DMS153 treated with DMSO at 0.1 percent for 48 hours (cell line): ENCODE measurements at regions not wholly inside any gene's neighbourhood (a gene's known extent, or its start where the extent isn't known, plus 50 kb on each side); places are given as distances from the start of the nearest gene placed in this dataset.
A peak's percentile ranks its signal among the peaks of the same experiment; 100 is the strongest.
"Not testable (repeated sequence)": the region's sequence is repeated elsewhere in the genome, so short reads cannot be mapped to it uniquely, and the experiment has no call there.

Source experiments
- DNase-seq: peaks from one replicate; lab custom pipeline; 2025; ENCODE audit not compliant: unreplicated experiment; lab: John Stamatoyannopoulos, UW

DNA sequence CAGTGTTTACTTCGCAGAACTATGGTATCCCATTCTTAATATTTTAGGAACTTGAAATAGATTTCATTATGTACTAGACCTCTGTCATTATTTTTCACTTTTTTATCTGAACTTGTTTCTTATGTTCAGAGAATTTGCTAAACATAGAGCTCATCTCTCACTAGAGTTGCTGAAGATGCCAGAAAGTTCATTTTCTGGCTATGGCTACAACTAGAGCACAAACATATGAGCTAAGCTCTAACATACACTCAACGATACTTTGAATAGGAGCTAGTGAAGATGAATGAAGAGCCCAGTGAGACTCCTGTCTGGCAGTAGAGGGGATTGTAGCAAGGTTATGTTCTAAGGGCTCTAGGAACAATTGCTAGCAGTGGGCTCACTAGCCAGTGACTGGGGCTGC, 582.2 kb downstream of the KIF4B start:
- no peak for DNase-seq

- DNase-seq = no peak
Observed at GRCh38 chr5:155598552-155598951, 585.0 kb downstream of the KIF4B start.

- peak; percentile 36 for DNase-seq
Observed at GRCh38 chr5:155605920-155606319, 592.4 kb downstream of the KIF4B start.

- no peak for DNase-seq
Observed at GRCh38 chr5:155616779-155617392, 603.3 kb downstream of the KIF4B start.

GRCh38 chr5:155619688-155620087, 606.1 kb downstream of the KIF4B start:
- DNase-seq = no peak

GRCh38 chr5:155620821-155621410, 607.4 kb downstream of the KIF4B start:
- no peak for DNase-seq

GRCh38 chr5:155624597-155625241, 611.2 kb downstream of the KIF4B start:
- DNase-seq = no peak

GRCh38 chr5:155625315-155625714, 611.8 kb downstream of the KIF4B start:
- no peak for DNase-seq

- DNase-seq = no peak
Observed at GRCh38 chr5:155625897-155626543, 612.5 kb downstream of the KIF4B start.

DNA sequence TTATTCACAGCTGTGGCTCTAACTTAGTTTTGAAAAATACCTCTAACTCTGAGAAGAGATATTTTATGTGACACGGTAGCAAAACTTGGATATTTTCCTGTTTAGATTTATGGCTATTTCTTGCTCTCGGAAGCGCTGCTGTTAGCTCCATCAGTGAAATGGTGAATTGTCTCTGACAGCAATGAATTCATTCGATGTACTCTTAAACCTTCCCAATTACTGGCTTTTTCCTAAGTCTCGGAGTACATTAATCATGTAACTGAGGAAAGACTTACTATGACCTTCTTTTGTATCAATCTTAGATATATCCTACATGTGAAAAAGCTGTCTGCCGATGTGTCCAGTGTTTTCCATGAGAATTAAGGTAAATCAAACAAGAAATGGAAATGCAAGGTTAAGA, 613.0 kb downstream of the KIF4B start:
- DNase-seq = no peak

DNA sequence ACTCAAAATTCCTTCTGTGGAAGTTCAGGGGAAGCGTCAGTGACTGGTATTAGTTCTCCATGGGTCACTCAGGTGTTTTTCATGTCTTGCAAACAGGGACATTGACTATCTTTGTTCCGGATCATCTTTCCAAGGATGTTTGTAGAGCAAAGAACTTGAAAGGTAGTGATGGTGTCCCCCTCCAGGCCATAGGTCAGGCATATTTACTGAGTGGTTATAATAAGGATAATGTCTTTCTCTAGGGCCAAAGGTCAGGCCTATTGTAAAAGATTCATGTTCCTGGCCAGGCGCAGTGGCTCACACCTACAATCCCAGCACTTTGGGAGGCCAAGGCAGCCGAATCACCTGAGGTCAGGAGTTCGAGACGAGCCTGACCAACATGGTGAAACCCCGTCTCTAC, 614.8 kb downstream of the KIF4B start:
- no peak for DNase-seq

DNA sequence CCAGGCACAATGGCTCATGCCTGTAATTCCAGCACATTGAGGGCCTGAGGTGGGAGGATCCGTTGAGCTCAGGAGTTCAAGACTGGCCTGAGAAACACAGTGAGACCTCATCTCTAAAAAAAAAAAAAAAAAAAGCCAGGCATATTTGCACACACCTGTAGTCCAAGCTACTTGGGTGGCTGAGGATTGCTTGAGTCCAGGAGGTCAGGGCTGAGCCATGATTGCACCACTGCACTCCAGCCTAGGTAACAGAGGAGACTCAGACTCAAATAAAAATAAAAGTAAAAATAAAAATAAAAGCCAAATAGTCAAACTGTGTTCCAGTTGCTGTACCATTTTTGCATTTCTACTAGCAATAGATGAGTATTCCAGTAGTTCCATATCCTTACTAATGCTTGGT, 616.0 kb downstream of the KIF4B start:
- DNase-seq = no peak

DNA sequence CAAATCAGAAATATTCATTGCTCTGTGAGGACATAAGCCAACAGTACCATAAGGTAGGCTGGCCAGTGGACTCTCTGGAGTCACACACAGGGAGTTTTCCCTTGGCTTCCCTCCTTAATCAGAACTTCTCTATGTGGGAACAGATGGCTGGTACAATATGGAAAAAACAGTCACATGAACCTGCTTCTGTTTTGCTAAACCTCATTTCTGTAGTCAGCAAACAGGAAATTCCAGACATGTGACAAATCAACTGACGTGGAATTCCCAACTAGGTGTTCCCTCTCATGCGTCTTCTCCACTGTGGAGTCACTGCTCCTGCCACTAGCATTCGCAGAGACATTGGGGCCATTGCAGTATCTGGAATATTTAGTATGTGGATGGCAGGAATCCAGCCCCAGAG, 617.6 kb downstream of the KIF4B start:
- DNase-seq = no peak

DNA sequence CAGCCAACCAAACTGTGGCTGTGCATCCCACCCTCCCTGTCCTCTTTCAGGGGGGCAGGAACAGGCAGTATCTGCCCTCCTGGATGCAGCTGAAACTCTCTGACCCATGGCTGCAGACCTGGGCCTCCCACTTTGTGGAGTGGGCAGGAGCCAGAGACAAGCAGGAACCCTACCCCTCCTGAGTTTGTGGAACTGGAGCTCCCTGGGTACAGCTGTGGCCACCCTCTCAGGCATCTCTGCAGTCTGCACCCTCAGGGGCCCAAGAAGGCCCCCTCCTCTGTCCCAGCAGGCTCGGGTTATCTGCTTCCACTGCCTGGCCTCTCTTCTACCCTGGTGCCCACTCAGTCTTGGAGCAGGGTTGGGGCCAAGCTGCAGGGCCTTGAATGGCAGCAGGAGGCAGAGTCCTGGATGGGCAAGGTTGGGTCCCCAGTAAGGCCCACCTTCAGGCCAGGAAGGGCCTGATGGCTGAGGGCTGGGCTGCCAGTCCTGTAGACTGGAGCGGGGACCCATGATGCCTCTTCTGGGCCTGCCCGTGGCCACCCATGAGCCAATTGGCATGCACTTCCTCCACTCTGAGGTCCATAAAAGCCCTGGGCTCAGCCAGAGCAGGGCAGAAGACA, 619.9 kb downstream of the KIF4B start:
- DNase-seq = no peak

GRCh38 chr5:155649666-155650065, 636.1 kb downstream of the KIF4B start:
- no peak for DNase-seq

GRCh38 chr5:155655569-155655968, 642.0 kb downstream of the KIF4B start:
- no peak for DNase-seq

GRCh38 chr5:155661859-155662258, 648.3 kb downstream of the KIF4B start:
- DNase-seq = no peak

- no peak for DNase-seq
Observed at GRCh38 chr5:155665361-155665760, 651.8 kb downstream of the KIF4B start.

GRCh38 chr5:155672001-155672400, 655.0 kb upstream of the SGCD start:
- not testable (repeated sequence) for DNase-seq

- DNase-seq = no peak
Observed at GRCh38 chr5:155676967-155677366, 650.0 kb upstream of the SGCD start.

GRCh38 chr5:155678371-155678770, 648.6 kb upstream of the SGCD start:
- DNase-seq = no peak

DNA sequence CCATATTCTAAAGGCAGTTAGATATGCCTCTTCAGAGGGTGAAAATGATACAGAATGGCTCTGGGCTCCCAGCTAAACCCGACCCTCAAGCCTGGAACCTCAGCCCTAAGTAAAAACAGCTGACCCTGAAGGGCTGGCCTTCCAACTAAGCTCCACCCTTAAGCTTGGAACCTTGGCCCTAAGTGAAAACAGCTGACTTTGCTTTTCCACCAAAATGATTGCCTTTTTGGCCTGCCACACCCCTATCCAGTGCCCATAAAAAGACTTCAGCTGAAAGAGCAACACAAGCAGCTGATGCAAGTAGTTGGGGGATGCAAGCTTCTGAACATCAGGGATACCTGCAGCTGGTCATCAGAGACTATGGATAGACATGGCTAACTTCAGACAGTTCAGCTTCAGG, 647.4 kb upstream of the SGCD start:
- no peak for DNase-seq
